GM18508 (cell line): ENCODE measurements at regions not wholly inside any gene's neighbourhood (a gene's known extent, or its start where the extent isn't known, plus 50 kb on each side); places are given as distances from the start of the nearest gene placed in this dataset.
"Not testable (repeated sequence)": the region's sequence is repeated elsewhere in the genome, so short reads cannot be mapped to it uniquely, and the experiment has no call there.

Experiments used
- ATAC-seq: cut with Tn5 transposase; IDR thresholded peaks from one replicate; pipeline ENCODE4 v1.9.1; 2021; ENCODE audit warnings: moderate number of reproducible peaks; ENCODE audit not compliant: insufficient read depth, unreplicated experiment

GRCh38 chr4:19472666-19473065 is 779.0 kb upstream of the SLIT2 start:
- no peak for ATAC-seq

GRCh38 chr4:19470001-19470400 is 781.7 kb upstream of the SLIT2 start:
- ATAC-seq, result not testable (repeated sequence)

- ATAC-seq, result no peak
These were observed 789.6 kb upstream of the SLIT2 start for GRCh38 chr4:19462117-19462516.

- ATAC-seq, result no peak
These were observed 795.7 kb upstream of the SLIT2 start for GRCh38 chr4:19455850-19456602.

GRCh38 chr4:19455196-19455595 is 796.5 kb upstream of the SLIT2 start:
- no peak for ATAC-seq

- ATAC-seq, result no peak
These were observed 813.5 kb upstream of the SLIT2 start for GRCh38 chr4:19438233-19438632.

GRCh38 chr4:19437008-19437407 is 814.7 kb upstream of the SLIT2 start:
- ATAC-seq, result no peak

GRCh38 chr4:19429684-19430083 is 822.0 kb upstream of the SLIT2 start:
- ATAC-seq, result no peak

GRCh38 chr4:19425146-19425545 is 826.6 kb upstream of the SLIT2 start:
- no peak for ATAC-seq

- no peak for ATAC-seq
These were observed 834.4 kb upstream of the SLIT2 start for GRCh38 chr4:19417256-19417655.

- no peak for ATAC-seq
These were observed 835.6 kb upstream of the SLIT2 start for GRCh38 chr4:19416146-19416545.

- no peak for ATAC-seq
These were observed 843.2 kb upstream of the SLIT2 start for GRCh38 chr4:19408490-19408889.

- ATAC-seq, result no peak
These were observed 844.9 kb upstream of the SLIT2 start for GRCh38 chr4:19406789-19407188.

- ATAC-seq, result no peak
These were observed 847.8 kb upstream of the SLIT2 start for GRCh38 chr4:19403786-19404370.

- no peak for ATAC-seq
These were observed 849.1 kb upstream of the SLIT2 start for GRCh38 chr4:19402581-19403065.

GRCh38 chr4:19401301-19402080 is 850.2 kb upstream of the SLIT2 start:
- ATAC-seq, result no peak

GRCh38 chr4:19400820-19401219 is 850.9 kb upstream of the SLIT2 start:
- no peak for ATAC-seq

- ATAC-seq, result no peak
These were observed 852.7 kb upstream of the SLIT2 start for GRCh38 chr4:19399001-19399400.

- ATAC-seq, result no peak
These were observed 864.9 kb upstream of the SLIT2 start for GRCh38 chr4:19386786-19387185.

- ATAC-seq, result no peak
These were observed 868.5 kb upstream of the SLIT2 start for GRCh38 chr4:19382993-19383756.
